Small intestine (tissue), 7 donors: ENCODE measurements at regions not wholly inside any gene's neighbourhood (a gene's known extent, or its start where the extent isn't known, plus 50 kb on each side); places are given as distances from the start of the nearest gene placed in this dataset.

Experiments used
- DNase-seq, 2 donors: peaks; one replicate each; pipeline versions ENCODE4 v3.0.0 to v3.0.0-alpha.2; 2013
- FAIRE-seq: peaks from 2 replicates; lab custom pipeline; 2012; peaks lifted over from hg19 to GRCh38; lab: Jason Lieb, UNC
- H3K27ac ChIP-seq, 3 donors: one replicate each; pipeline ENCODE4 v1.5.1; 2013; ENCODE audit warnings: low read length in 2 of 3, mild to moderate bottlenecking in 2 of 3, control low read depth in 1 of 3, inconsistent platforms in 1 of 3, low read depth in 1 of 3, moderate library complexity in 1 of 3
- H3K27me3 ChIP-seq, 3 donors: one replicate each; pipeline ENCODE4 v1.6.1; 2013; ENCODE audit warnings: low read length in 3 of 3, inconsistent platforms in 1 of 3; ENCODE audit not compliant: control insufficient read depth in 3 of 3, insufficient read depth in 3 of 3
- H3K36me3 ChIP-seq, 3 donors: one replicate each; pipeline ENCODE4 v1.6.1; 2013; ENCODE audit warnings: low read length in 3 of 3, inconsistent platforms in 1 of 3, low read depth in 1 of 3, mild to moderate bottlenecking in 1 of 3, moderate library complexity in 1 of 3; ENCODE audit not compliant: control insufficient read depth in 3 of 3, insufficient read depth in 2 of 3
- H3K4me1 ChIP-seq, 3 donors: one replicate each; pipeline ENCODE4 v1.6.1; 2013; ENCODE audit warnings: low read length in 2 of 3, inconsistent platforms in 1 of 3, low read depth in 1 of 3, mild to moderate bottlenecking in 1 of 3, moderate library complexity in 1 of 3; ENCODE audit not compliant: control insufficient read depth in 3 of 3, insufficient read depth in 2 of 3
- H3K4me3 ChIP-seq, 3 donors: one replicate each; pipeline ENCODE4 v1.5.1; 2013; ENCODE audit warnings: low read length in 3 of 3, control low read depth in 1 of 3, inconsistent platforms in 1 of 3, low read depth in 1 of 3, mild to moderate bottlenecking in 1 of 3, moderate library complexity in 1 of 3
- H3K9me3 ChIP-seq, 2 donors: one replicate each; pipeline ENCODE4 v1.6.1; 2013; ENCODE audit warnings: low read depth in 1 of 2, low read length in 1 of 2; ENCODE audit not compliant: control insufficient read depth in 2 of 2, insufficient read depth in 1 of 2
- WGBS, 3 donors: extraction: QIAGEN DNeasy Blood & Tissue Kit; methylation state at CpG; one replicate each; pipeline ENCODE4 v1.1.7; 2013; 5-methylcytosine and 5-hydroxymethylcytosine counted together
- donor health status: healthy with polysubstance abuse.
- donor health status: control.
- donor health status: control.
- donor health status: Bipolar disorder and iron deficiency.
- donor health status: healthy.

DNA sequence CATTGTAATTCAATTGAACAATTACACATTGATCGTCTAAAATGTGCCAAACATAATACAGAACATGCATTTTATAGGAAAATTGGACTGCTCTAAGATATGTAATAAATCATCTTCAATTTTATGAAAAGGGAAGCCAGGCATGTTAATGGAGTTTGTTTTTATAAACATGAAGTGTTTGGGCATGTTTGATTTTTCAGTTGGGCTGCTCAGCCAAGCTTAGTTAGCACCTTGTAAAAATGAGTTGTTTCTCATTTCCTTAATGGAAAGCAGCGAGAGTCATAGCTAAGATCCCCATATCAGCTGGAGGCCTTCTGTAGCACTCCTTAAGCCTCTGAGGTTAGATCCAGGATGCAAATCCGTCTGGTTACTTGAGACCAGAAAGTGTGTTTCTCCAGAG, 422.3 kb downstream of the SPRY2 start:
- 75 to 76% (median 76%) methylated on average over 3 of the region's 3 CpGs for WGBS, 3 donors
- no peaks in the 10 kb centered on the region for H3K9me3 ChIP-seq
- H3K4me1 ChIP-seq: no peaks in the 10 kb centered on the region
- H3K27ac ChIP-seq: no peak overlapping the region
- DNase-seq (no peak), FAIRE-seq (no peak)
- H3K36me3 ChIP-seq: no peaks in the 10 kb centered on the region
- no peaks in the 10 kb centered on the region for H3K27me3 ChIP-seq
- no peak overlapping the region for H3K4me3 ChIP-seq

DNA sequence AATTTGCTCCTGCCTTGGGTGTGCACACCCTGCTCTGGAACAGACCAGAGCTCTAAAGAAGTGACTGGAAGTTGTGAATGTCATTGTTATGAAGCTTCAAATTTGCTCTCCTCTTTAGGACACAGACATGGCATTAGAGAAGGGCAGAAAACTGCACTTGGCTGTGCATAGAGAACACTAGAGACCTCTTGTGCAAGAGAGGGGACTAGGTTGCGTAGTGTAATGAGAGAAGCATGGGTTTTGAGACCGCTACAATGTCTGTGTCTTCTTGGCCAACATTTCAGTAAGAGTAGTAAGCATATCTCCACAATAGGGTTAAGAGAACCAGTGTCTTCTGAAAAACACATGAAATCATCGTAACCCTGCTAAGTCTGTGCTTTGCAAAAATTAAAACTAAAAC, 423.3 kb downstream of the SPRY2 start:
- no peaks in the 10 kb centered on the region for H3K27me3 ChIP-seq
- no peaks in the 10 kb centered on the region for H3K4me1 ChIP-seq
- no peak for DNase-seq
- 89 to 95% (median 95%) methylated on average over 3 of the region's 3 CpGs for WGBS, 3 donors
- no peaks in the 10 kb centered on the region for H3K36me3 ChIP-seq
- no peak for FAIRE-seq
- no peaks in the 10 kb centered on the region for H3K9me3 ChIP-seq
- no peak overlapping the region for H3K27ac ChIP-seq
- H3K4me3 ChIP-seq: no peak overlapping the region

DNA sequence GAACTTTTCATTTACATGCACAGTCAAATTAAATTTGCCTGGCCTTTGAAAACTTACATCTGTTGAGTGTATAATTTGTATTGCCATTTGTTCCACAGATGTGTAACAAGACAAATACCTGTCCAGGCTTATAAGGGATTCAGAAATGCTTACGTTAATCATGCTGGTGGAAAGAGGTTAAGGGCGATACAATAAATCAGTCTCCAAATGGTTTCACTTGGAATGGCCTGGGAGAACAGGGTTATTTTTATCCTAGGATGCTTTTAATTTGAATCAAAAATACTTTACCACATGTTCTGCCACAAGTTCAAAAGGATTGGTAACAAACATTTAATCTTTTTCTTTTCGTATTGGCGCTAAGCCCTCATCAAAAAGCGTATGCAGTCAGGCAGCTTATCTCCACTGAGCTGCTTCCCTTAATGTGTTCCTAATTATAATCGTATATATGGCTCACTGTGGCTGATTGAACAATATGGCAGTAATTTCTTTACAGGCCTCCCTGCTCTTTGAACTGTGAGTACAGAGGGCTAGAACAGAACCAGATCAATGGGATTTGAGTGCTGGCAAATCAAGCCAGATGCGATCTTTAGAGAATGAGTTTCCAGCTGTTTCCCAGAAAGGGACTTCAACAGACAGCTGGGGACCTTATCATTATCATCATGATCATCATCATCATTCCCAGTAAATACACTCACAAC, 425.7 kb downstream of the SPRY2 start:
- DNase-seq: peak in 1 of 2 donors; percentile 1
- H3K4me3 ChIP-seq: no peak overlapping the region
- H3K27me3 ChIP-seq: no peaks in the 10 kb centered on the region
- no peak overlapping the region for H3K27ac ChIP-seq
- no peak for FAIRE-seq
- H3K4me1 ChIP-seq: no peaks in the 10 kb centered on the region
- 73 to 84% (median 74%) methylated on average over 7 of the region's 7 CpGs for WGBS, 3 donors
- no peaks in the 10 kb centered on the region for H3K9me3 ChIP-seq
- no peaks in the 10 kb centered on the region for H3K36me3 ChIP-seq

- FAIRE-seq (no peak), DNase-seq (no peak)
- WGBS, 3 donors: 91 to 95% (median 95%) methylated on average over 1 of the region's 1 CpG
- Histone ChIP-seq H3K27me3 (no peaks in the 10 kb centered on the region), H3K27ac (no peak overlapping the region), H3K9me3 (no peaks in the 10 kb centered on the region), H3K4me3 (no peak overlapping the region), H3K4me1 (no peaks in the 10 kb centered on the region), H3K36me3 (no peaks in the 10 kb centered on the region)
Measured at GRCh38 chr13:79913141-79913827, 427.6 kb downstream of the SPRY2 start.

DNA sequence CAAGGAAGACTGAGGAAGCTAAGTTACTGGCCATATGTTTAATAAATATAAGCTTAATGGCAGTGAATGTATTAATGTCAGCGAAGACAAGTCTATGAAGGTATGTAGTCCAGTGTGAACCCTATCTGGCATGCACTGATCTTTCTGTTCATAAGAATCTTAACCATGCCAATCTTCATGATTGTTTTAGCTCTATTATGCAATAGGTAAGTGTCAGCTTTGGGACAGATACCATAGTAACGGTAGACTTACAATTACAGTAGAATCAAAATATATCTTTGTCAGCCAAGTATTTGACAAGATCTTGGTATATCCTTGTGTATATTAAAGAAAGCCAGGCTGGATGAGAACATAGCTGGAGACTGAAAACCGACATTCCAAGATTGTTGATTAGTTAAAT, 428.5 kb downstream of the SPRY2 start:
- WGBS, 3 donors: 75 to 89% (median 89%) methylated on average over 3 of the region's 3 CpGs
- Histone ChIP-seq H3K27ac (no peak overlapping the region), H3K4me1 (no peaks in the 10 kb centered on the region), H3K9me3 (peaks cover 0 to 2% of the 10 kb centered on the region in 2 donors), H3K4me3 (no peak overlapping the region), H3K36me3 (no peaks in the 10 kb centered on the region), H3K27me3 (no peaks in the 10 kb centered on the region)
- no peak for FAIRE-seq
- DNase-seq: no peak

GRCh38 chr13:79910875-79911540, 429.9 kb downstream of the SPRY2 start:
- no peak for DNase-seq
- Histone ChIP-seq H3K4me1 (no peaks in the 10 kb centered on the region), H3K27me3 (no peaks in the 10 kb centered on the region), H3K9me3 (peaks cover 0 to 2% of the 10 kb centered on the region in 2 donors), H3K27ac (no peak overlapping the region), H3K4me3 (no peak overlapping the region), H3K36me3 (no peaks in the 10 kb centered on the region)
- FAIRE-seq: no peak
- WGBS, 3 donors: 77 to 88% (median 85%) methylated on average over 5 of the region's 5 CpGs

- H3K9me3 ChIP-seq: peaks cover 0 to 2% of the 10 kb centered on the region in 2 donors
- WGBS, 3 donors: 85 to 95% (median 87%) methylated on average over 2 of the region's 2 CpGs
- no peaks in the 10 kb centered on the region for H3K4me1 ChIP-seq
- H3K36me3 ChIP-seq: no peaks in the 10 kb centered on the region
- no peak overlapping the region for H3K27ac ChIP-seq
- FAIRE-seq (no peak), DNase-seq (no peak)
- no peak overlapping the region for H3K4me3 ChIP-seq
- H3K27me3 ChIP-seq: no peaks in the 10 kb centered on the region
Measured at GRCh38 chr13:79909644-79910043, 428.7 kb downstream of the NDFIP2 start.

- Histone ChIP-seq H3K4me1 (no peaks in the 10 kb centered on the region), H3K36me3 (no peaks in the 10 kb centered on the region), H3K27ac (no peak overlapping the region), H3K4me3 (no peak overlapping the region), H3K9me3 (peaks cover 0 to 2% of the 10 kb centered on the region in 2 donors), H3K27me3 (no peaks in the 10 kb centered on the region)
- FAIRE-seq (no peak), DNase-seq (no peak)
- 81 to 95% (median 85%) methylated on average over 3 of the region's 3 CpGs for WGBS, 3 donors
Measured at GRCh38 chr13:79908381-79908780, 427.4 kb downstream of the NDFIP2 start.
